ENCODE measurements at regions not wholly inside any gene's neighbourhood (a gene's known extent, or its start where the extent isn't known, plus 50 kb on each side); places are given as distances from the start of the nearest gene placed in this dataset.

GRCh38 chr12:84785951-84786350 lies 126.6 kb downstream of the SLC6A15 start:
- ATAC-seq, result no peak
- H3K4me3 ChIP-seq, result no peak overlapping the region
- no peak overlapping the region for H3K27ac ChIP-seq
- H3K36me3 ChIP-seq, result no peaks in the 10 kb centered on the region
- intact Hi-C loops (cut with DNase I), result no loop called here
- DNase-seq, result no peak
- no peaks in the 10 kb centered on the region for H3K9me3 ChIP-seq
- no peaks in the 10 kb centered on the region for H3K4me1 ChIP-seq
- no peaks in the 10 kb centered on the region for H3K27me3 ChIP-seq (ENCODE audit: low read depth)
- TF ChIP-seq CTCF (IDR thresholded peaks at IDR 0.05), result no peak

- no peak for ATAC-seq
- DNase-seq, result no peak
- Histone ChIP-seq H3K4me3 (no peak overlapping the region), H3K4me1 (no peaks in the 10 kb centered on the region), H3K9me3 (no peaks in the 10 kb centered on the region), H3K27ac (no peak overlapping the region), H3K27me3 (ENCODE audit: low read depth) (no peaks in the 10 kb centered on the region), H3K36me3 (no peaks in the 10 kb centered on the region)
- TF ChIP-seq CTCF (IDR thresholded peaks at IDR 0.05), result no peak
- intact Hi-C loops (cut with DNase I), result no loop called here
Observed at GRCh38 chr12:84785281-84785680, 127.3 kb downstream of the SLC6A15 start.

GRCh38 chr12:84779169-84779568 lies 133.4 kb downstream of the SLC6A15 start:
- DNase-seq (no peak), ATAC-seq (no peak)
- Histone ChIP-seq H3K9me3 (no peaks in the 10 kb centered on the region), H3K27me3 (ENCODE audit: low read depth) (no peaks in the 10 kb centered on the region), H3K27ac (no peak overlapping the region), H3K4me3 (no peak overlapping the region), H3K36me3 (no peaks in the 10 kb centered on the region), H3K4me1 (no peaks in the 10 kb centered on the region)
- intact Hi-C loops (cut with DNase I), result no loop called here
- no peak for TF ChIP-seq CTCF (IDR thresholded peaks at IDR 0.05)

GRCh38 chr12:84772281-84772680 lies 140.3 kb downstream of the SLC6A15 start:
- no peak overlapping the region for H3K27ac ChIP-seq
- no peak for TF ChIP-seq CTCF (IDR thresholded peaks at IDR 0.05)
- intact Hi-C loops (cut with DNase I), result no loop called here
- H3K4me1 ChIP-seq, result no peaks in the 10 kb centered on the region
- H3K36me3 ChIP-seq, result no peaks in the 10 kb centered on the region
- DNase-seq, result no peak
- no peaks in the 10 kb centered on the region for H3K27me3 ChIP-seq (ENCODE audit: low read depth)
- H3K9me3 ChIP-seq, result no peaks in the 10 kb centered on the region
- no peak overlapping the region for H3K4me3 ChIP-seq
- no peak for ATAC-seq

GRCh38 chr12:84767079-84767478 lies 145.5 kb downstream of the SLC6A15 start:
- H3K27ac ChIP-seq, result no peak overlapping the region
- no peaks in the 10 kb centered on the region for H3K27me3 ChIP-seq (ENCODE audit: low read depth)
- H3K36me3 ChIP-seq, result no peaks in the 10 kb centered on the region
- no peaks in the 10 kb centered on the region for H3K4me1 ChIP-seq
- intact Hi-C loops (cut with DNase I), result no loop called here
- no peak overlapping the region for H3K4me3 ChIP-seq
- no peaks in the 10 kb centered on the region for H3K9me3 ChIP-seq
- TF ChIP-seq CTCF (IDR thresholded peaks at IDR 0.05), result no peak
- no peak for DNase-seq
- ATAC-seq, result no peak

- H3K36me3 ChIP-seq, result no peaks in the 10 kb centered on the region
- no peak overlapping the region for H3K27ac ChIP-seq
- H3K4me1 ChIP-seq, result no peaks in the 10 kb centered on the region
- no peak overlapping the region for H3K4me3 ChIP-seq
- intact Hi-C loops (cut with DNase I), result no loop called here
- TF ChIP-seq CTCF (IDR thresholded peaks at IDR 0.05), result no peak
- ATAC-seq (no peak), DNase-seq (no peak)
- H3K27me3 ChIP-seq (ENCODE audit: low read depth), result no peaks in the 10 kb centered on the region
- H3K9me3 ChIP-seq, result no peaks in the 10 kb centered on the region
Observed at GRCh38 chr12:84766375-84766774, 146.2 kb downstream of the SLC6A15 start.

All from lower lobe of right lung (tissue), 2 donors.